Left ventricle myocardium inferior (tissue), 1 donor: ENCODE measurements at regions not wholly inside any gene's neighbourhood (a gene's known extent, or its start where the extent isn't known, plus 50 kb on each side); places are given as distances from the start of the nearest gene placed in this dataset.
"Not testable (repeated sequence)": the region's sequence is repeated elsewhere in the genome, so short reads cannot be mapped to it uniquely, and the experiment has no call there.

Experiments
- DNase-seq: peaks from one replicate; pipeline ENCODE4 v3.0.0-alpha.2; 2020
- H3K27ac ChIP-seq: fragments of 200-600 bp; replicated peaks from 2 replicates; pipeline ENCODE4 v1.8.0; 2021
- H3K27me3 ChIP-seq: fragments of 200-600 bp; 2 replicates; pipeline ENCODE4 v1.8.0; 2021; ENCODE audit warnings: low read depth
- H3K36me3 ChIP-seq: fragments of 200-600 bp; 2 replicates; pipeline ENCODE4 v1.8.0; 2021
- H3K4me1 ChIP-seq: fragments of 200-600 bp; 2 replicates; pipeline ENCODE4 v1.8.0; 2021
- H3K4me3 ChIP-seq: fragments of 200-600 bp; 2 replicates; pipeline ENCODE4 v1.8.0; 2021; ENCODE audit warnings: mild to moderate bottlenecking, moderate library complexity
- H3K9me3 ChIP-seq: fragments of 200-600 bp; replicated peaks from 2 replicates; pipeline ENCODE4 v1.8.0; 2021
- intact Hi-C: fragments of 100-400 bp; cut with micrococcal nuclease; formaldehyde crosslinking; loops from one replicate; pipeline ENCODE4 v1.11.0; 2022
- TF ChIP-seq, protein P1 (sequence below): fragments of 200-600 bp; IDR thresholded peaks from 2 replicates; pipeline ENCODE4 v1.8.0; 2021; ENCODE audit warnings: antibody characterized with exemption, mild to moderate bottlenecking, borderline replicate concordance
- donor health status: DM: no; HTN: yes; CAD: no; lungs with severe emphysema.

DNA sequence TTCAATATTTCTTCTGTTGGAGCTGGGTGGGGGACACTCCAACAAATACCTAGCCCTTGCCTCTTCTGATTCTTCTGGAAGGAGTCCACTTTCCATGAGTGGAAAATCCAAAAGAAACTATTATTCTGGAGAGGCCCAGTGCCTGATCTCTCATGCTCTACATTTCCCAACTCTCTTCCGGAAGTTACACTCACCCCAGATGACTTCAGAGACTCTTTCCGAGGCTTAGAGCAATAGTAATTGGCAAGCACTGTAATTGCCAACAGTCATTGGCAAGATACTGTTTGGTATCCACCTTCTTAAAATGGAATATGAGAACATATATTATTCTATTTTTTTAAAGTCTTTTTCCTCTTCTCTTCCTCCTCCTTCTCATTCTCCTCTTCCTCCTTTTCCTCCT lies 60.5 kb upstream of the CYRIA start:
- TF ChIP-seq, protein P1, sequence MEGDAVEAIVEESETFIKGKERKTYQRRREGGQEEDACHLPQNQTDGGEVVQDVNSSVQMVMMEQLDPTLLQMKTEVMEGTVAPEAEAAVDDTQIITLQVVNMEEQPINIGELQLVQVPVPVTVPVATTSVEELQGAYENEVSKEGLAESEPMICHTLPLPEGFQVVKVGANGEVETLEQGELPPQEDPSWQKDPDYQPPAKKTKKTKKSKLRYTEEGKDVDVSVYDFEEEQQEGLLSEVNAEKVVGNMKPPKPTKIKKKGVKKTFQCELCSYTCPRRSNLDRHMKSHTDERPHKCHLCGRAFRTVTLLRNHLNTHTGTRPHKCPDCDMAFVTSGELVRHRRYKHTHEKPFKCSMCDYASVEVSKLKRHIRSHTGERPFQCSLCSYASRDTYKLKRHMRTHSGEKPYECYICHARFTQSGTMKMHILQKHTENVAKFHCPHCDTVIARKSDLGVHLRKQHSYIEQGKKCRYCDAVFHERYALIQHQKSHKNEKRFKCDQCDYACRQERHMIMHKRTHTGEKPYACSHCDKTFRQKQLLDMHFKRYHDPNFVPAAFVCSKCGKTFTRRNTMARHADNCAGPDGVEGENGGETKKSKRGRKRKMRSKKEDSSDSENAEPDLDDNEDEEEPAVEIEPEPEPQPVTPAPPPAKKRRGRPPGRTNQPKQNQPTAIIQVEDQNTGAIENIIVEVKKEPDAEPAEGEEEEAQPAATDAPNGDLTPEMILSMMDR: no peak
- Histone ChIP-seq H3K27me3 (peaks cover 25% of the 10 kb centered on the region), H3K36me3 (no peaks in the 10 kb centered on the region), H3K4me1 (no peaks in the 10 kb centered on the region), H3K9me3 (no peaks in the 10 kb centered on the region), H3K27ac (no peak overlapping the region), H3K4me3 (no peak overlapping the region)
- no peak for DNase-seq
- intact Hi-C loops: no loop called here

DNA sequence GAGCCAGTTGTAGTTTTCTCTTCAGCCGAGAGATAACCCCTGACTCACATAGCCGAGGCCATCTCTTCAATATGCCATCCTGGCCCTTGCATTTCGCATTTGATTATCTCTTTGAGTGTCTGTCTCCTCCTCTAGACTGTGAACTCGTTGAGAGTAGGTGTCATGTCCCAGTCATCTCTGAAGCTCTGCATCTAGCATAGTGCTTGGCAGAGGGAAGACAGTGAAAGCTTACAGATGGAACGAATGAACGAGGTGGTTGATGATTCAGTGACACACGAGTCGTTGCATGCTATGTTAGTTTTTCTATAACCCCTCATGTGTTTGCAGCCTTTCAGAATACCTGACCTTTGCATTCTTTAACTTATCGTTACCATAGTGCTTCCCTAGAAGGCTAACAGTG lies 59.9 kb upstream of the CYRIA start:
- Histone ChIP-seq H3K27me3 (peaks cover 25% of the 10 kb centered on the region), H3K4me1 (no peaks in the 10 kb centered on the region), H3K27ac (no peak overlapping the region), H3K9me3 (no peaks in the 10 kb centered on the region), H3K36me3 (no peaks in the 10 kb centered on the region), H3K4me3 (no peak overlapping the region)
- TF ChIP-seq, protein P1: no peak
- DNase-seq: no peak
- intact Hi-C loops: no loop called here

DNA sequence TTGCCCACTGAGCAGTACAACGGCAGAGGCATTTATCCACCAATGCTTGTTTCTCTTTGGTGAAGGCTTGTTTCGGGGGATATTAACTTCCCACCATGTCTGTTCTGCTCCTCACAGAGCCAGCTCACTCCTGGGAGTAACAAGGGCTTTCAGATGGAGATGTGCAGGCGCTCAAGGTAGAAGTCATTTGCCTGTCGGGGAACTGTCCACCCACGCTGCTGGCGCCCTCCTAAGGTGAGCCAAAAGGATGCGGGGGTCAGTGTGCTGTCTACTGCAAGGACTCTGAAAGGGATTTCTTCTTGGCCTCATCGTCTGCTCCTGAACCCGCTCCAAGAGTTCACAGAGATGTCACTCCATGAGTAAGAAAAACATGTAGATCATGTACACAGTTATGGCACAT lies 57.0 kb upstream of the CYRIA start:
- Histone ChIP-seq H3K27ac (no peak overlapping the region), H3K36me3 (no peaks in the 10 kb centered on the region), H3K27me3 (peaks cover 25% of the 10 kb centered on the region), H3K4me3 (no peak overlapping the region), H3K4me1 (peaks cover 19% of the 10 kb centered on the region), H3K9me3 (no peaks in the 10 kb centered on the region)
- no peak for DNase-seq
- TF ChIP-seq, protein P1: no peak
- intact Hi-C loops: no loop called here

DNA sequence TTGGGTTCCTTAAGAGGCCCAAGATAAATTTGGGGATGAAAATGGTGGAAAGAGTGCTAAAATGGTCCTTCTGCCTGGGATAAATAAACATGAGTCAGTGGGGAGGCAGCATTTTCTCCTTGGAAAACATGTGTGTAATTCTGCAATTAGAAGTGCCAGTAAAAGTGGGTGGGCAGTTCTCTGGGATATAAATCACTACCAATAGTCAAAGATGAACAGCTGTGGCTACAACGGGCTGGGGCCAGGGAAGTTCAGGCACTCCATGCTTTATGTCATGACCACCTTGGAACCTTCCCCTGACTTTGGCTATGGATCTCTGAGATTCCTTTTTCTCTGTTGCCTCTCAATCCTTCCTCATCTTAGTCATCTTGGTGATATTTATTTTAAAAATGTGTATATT lies 56.5 kb upstream of the CYRIA start:
- intact Hi-C loops: no loop called here
- Histone ChIP-seq H3K9me3 (no peaks in the 10 kb centered on the region), H3K27ac (no peak overlapping the region), H3K36me3 (no peaks in the 10 kb centered on the region), H3K4me3 (no peak overlapping the region), H3K4me1 (peaks cover 24% of the 10 kb centered on the region), H3K27me3 (peaks cover 25% of the 10 kb centered on the region)
- DNase-seq: no peak
- TF ChIP-seq, protein P1: no peak

DNA sequence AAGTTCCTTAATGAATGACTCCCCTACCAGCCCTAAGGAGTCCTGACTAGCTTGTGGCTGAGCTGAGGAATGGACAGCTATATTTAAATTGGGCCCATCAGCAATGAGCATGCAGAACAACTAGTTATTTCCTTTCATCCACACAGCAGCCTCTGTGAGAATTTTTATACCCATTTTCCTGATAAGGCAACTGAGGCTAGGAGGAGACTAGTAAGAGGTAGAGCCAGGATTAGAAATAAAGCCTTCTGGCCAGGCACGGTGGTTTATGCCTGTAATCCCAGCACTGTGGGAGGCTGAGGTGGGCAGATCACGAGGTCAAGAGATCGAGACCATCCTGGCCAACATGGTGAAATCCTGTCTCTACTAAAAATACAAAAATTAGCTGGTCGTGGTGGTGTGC lies 55.9 kb upstream of the CYRIA start:
- Histone ChIP-seq H3K27me3 (peaks cover 25% of the 10 kb centered on the region), H3K4me1 (peaks cover 27% of the 10 kb centered on the region)
- H3K27ac ChIP-seq, H3K4me3 ChIP-seq, H3K9me3 ChIP-seq, DNase-seq, intact Hi-C loops, H3K36me3 ChIP-seq: not testable (repeated sequence)

DNA sequence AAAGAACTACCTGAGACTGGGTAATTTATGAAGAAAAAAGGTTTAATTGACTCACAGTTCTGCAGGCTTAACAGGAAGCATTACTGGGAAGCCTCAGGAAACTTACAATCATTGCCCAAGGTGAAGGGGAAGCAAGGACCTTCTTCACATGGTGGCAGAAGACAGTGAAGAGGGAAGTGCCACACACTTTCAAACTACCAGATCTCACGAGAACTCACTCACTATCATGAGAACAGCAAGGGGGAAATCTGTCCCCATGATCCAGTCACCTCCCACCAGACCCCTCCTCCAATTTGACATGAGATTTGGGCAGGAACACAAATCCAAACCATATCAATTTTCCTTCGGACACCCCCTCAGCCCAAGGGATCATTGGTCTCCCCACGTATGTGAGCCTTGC lies 55.1 kb upstream of the CYRIA start:
- H3K27ac ChIP-seq, H3K36me3 ChIP-seq, H3K9me3 ChIP-seq, DNase-seq, H3K4me3 ChIP-seq, intact Hi-C loops: not testable (repeated sequence)
- Histone ChIP-seq H3K27me3 (peaks cover 25% of the 10 kb centered on the region), H3K4me1 (peaks cover 33% of the 10 kb centered on the region)

DNA sequence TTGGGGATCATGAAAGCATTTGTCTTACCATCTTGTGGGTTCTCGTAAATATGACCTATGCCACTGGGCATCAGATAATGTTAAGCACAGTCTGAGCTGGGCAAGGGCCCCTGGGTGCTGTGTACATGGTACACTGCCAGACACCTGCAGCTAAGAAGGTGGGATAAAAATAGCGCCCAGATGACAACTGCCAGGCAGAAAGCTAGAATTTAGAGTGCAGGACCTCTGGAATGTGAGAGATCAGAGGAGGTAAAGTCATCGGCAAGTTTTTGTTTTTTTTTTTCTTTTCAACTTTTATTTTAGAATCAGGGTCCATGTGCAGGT lies 53.8 kb upstream of the CYRIA start:
- TF ChIP-seq, protein P1: no peak
- DNase-seq: no peak

More for the DNA sequence above, 53.8 kb upstream of the CYRIA start:
- no peak overlapping the region for H3K4me3 ChIP-seq
- peaks cover 33% of the 10 kb centered on the region for H3K4me1 ChIP-seq
- no peak overlapping the region for H3K27ac ChIP-seq
- no peaks in the 10 kb centered on the region for H3K9me3 ChIP-seq
- H3K36me3 ChIP-seq: no peaks in the 10 kb centered on the region
- intact Hi-C loops: no loop called here
- peaks cover 23% of the 10 kb centered on the region for H3K27me3 ChIP-seq
